HL-60 (cell line): ENCODE measurements at regions not wholly inside any gene's neighbourhood (a gene's known extent, or its start where the extent isn't known, plus 50 kb on each side); places are given as distances from the start of the nearest gene placed in this dataset.

Source experiments
- CTCF ChIP-seq: IDR thresholded peaks from one replicate; pipeline ENCODE4 v1.5.1; 2011; ENCODE audit warnings: low read length, control low read depth, inconsistent platforms; ENCODE audit not compliant: insufficient read depth
- GABPA ChIP-seq: IDR thresholded peaks from 2 replicates; pipeline ENCODE4 v1.6.1; 2012; ENCODE audit warnings: low read depth
- POLR2AphosphoS5 ChIP-seq: IDR thresholded peaks from 2 replicates; pipeline ENCODE4 v1.6.1; 2012; ENCODE audit warnings: low read depth
- TF ChIP-seq, protein P1 (sequence below): IDR thresholded peaks from 2 replicates; pipeline ENCODE4 v1.6.1; 2012; ENCODE audit warnings: low read depth; ENCODE audit not compliant: insufficient replicate concordance

- TF ChIP-seq CTCF (no peak), GABPA (no peak), POLR2AphosphoS5 (no peak)
- TF ChIP-seq, protein P1, sequence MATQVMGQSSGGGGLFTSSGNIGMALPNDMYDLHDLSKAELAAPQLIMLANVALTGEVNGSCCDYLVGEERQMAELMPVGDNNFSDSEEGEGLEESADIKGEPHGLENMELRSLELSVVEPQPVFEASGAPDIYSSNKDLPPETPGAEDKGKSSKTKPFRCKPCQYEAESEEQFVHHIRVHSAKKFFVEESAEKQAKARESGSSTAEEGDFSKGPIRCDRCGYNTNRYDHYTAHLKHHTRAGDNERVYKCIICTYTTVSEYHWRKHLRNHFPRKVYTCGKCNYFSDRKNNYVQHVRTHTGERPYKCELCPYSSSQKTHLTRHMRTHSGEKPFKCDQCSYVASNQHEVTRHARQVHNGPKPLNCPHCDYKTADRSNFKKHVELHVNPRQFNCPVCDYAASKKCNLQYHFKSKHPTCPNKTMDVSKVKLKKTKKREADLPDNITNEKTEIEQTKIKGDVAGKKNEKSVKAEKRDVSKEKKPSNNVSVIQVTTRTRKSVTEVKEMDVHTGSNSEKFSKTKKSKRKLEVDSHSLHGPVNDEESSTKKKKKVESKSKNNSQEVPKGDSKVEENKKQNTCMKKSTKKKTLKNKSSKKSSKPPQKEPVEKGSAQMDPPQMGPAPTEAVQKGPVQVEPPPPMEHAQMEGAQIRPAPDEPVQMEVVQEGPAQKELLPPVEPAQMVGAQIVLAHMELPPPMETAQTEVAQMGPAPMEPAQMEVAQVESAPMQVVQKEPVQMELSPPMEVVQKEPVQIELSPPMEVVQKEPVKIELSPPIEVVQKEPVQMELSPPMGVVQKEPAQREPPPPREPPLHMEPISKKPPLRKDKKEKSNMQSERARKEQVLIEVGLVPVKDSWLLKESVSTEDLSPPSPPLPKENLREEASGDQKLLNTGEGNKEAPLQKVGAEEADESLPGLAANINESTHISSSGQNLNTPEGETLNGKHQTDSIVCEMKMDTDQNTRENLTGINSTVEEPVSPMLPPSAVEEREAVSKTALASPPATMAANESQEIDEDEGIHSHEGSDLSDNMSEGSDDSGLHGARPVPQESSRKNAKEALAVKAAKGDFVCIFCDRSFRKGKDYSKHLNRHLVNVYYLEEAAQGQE, result no peak
Measured at GRCh38 chr15:91670108-91670507, 183.4 kb upstream of the SLCO3A1 start.
